AG08395 (cell line): ENCODE measurements at regions not wholly inside any gene's neighbourhood (a gene's known extent, or its start where the extent isn't known, plus 50 kb on each side); places are given as distances from the start of the nearest gene placed in this dataset.
"Not testable (repeated sequence)": the region's sequence is repeated elsewhere in the genome, so short reads cannot be mapped to it uniquely, and the experiment has no call there.

Experiments
- DNase-seq: peaks from one replicate; pipeline ENCODE4 v3.0.0; 2012; ENCODE audit warnings: mixed read lengths, low spot score

- no peak for DNase-seq
Measured at GRCh38 chr3:10627884-10628572, 122.6 kb upstream of the ATP2B2 start.

- DNase-seq: no peak
Measured at GRCh38 chr3:10628891-10629670, 123.7 kb upstream of the ATP2B2 start.

- DNase-seq: no peak
Measured at GRCh38 chr3:10629671-10630040, 124.3 kb upstream of the ATP2B2 start.

- DNase-seq: no peak
Measured at GRCh38 chr3:10631224-10631623, 125.8 kb upstream of the ATP2B2 start.

- DNase-seq: no peak
Measured at GRCh38 chr3:10632125-10632524, 126.7 kb upstream of the ATP2B2 start.

- DNase-seq: no peak
Measured at GRCh38 chr3:10632741-10633140, 127.4 kb upstream of the ATP2B2 start.

- DNase-seq: no peak
Measured at GRCh38 chr3:10635446-10636076, 130.2 kb upstream of the ATP2B2 start.

GRCh38 chr3:10637342-10637741 is 132.0 kb upstream of the ATP2B2 start:
- no peak for DNase-seq

GRCh38 chr3:10638466-10638865 is 133.1 kb upstream of the ATP2B2 start:
- DNase-seq: no peak

GRCh38 chr3:10641760-10642159 is 136.4 kb upstream of the ATP2B2 start:
- DNase-seq: no peak

GRCh38 chr3:10644189-10644588 is 138.8 kb upstream of the ATP2B2 start:
- DNase-seq: no peak

GRCh38 chr3:10645800-10646199 is 140.4 kb upstream of the ATP2B2 start:
- DNase-seq: no peak

- no peak for DNase-seq
Measured at GRCh38 chr3:10646531-10647335, 141.3 kb upstream of the ATP2B2 start.

- no peak for DNase-seq
Measured at GRCh38 chr3:10647376-10647775, 142.0 kb upstream of the ATP2B2 start.

- no peak for DNase-seq
Measured at GRCh38 chr3:10648181-10648580, 142.8 kb upstream of the ATP2B2 start.

- DNase-seq: not testable (repeated sequence)
Measured at GRCh38 chr3:10649463-10649862, 144.1 kb upstream of the ATP2B2 start.

GRCh38 chr3:10651506-10651905 is 146.1 kb upstream of the ATP2B2 start:
- DNase-seq: no peak

- no peak for DNase-seq
Measured at GRCh38 chr3:10653241-10653640, 147.9 kb upstream of the ATP2B2 start.

- DNase-seq: no peak
Measured at GRCh38 chr3:10653866-10654611, 148.7 kb upstream of the ATP2B2 start.

- no peak for DNase-seq
Measured at GRCh38 chr3:10655105-10655504, 149.7 kb upstream of the ATP2B2 start.

GRCh38 chr3:10657339-10657738 is 152.0 kb upstream of the ATP2B2 start:
- not testable (repeated sequence) for DNase-seq

- DNase-seq: no peak
Measured at GRCh38 chr3:10665592-10665991, 150.4 kb upstream of the SLC6A11 start.
